ENCODE measurements at regions not wholly inside any gene's neighbourhood (a gene's known extent, or its start where the extent isn't known, plus 50 kb on each side); places are given as distances from the start of the nearest gene placed in this dataset.

DNA sequence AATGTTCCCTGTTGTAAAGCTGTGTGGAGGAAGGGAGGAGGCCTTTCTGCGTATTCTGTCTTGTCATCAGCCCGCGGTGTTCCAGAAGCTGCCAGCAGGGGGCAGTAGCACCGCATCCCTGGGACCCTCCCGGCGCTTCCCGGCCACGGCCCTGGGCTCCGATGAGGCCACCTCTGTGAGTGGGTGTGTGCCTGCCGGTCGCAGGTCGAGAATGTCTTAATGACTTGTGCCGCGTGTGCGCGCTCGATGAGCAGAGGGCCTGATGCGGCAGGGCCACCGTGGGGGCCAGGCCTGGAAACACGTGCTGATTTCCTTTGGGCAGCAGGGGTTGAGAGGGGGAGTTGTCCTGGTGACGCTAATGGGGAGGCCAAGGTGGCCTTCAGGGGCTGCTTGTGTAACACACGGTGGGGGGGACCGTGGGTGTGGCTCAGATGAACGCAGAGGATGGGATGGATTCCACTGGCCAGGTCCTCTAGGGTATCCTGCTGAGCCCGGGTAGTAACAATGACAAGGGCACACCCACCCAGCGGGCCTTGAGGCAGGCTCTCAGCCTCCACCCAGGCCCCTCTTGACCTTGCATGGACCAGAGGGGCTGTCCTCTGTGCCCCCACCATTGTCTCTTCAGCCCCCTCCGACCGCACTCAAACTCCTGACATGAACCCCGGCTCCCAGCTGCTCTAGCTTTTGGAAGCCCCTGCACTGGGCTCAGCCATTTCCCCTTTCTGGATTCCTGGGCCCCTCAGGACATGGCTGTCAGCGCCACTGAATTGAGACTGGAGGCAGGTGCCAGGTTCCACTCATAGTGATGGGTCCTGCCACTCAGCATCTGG lies 135.9 kb upstream of the PODXL start:
- Histone ChIP-seq H3K27ac (ENCODE audit: low read depth, low read length) (no peak overlapping the region), H3K9me3 (ENCODE audit: control insufficient read depth in 1 of 2, low read length in 2 of 2) (no peaks in the 10 kb centered on the region), H3K27me3 (ENCODE audit: insufficient read depth, low read length) (no peaks in the 10 kb centered on the region), H3K36me3 (ENCODE audit: insufficient read depth, low read length) (no peaks in the 10 kb centered on the region), H3K4me1 (ENCODE audit: insufficient read depth, low read length) (no peaks in the 10 kb centered on the region), H3K4me3 (ENCODE audit: low read length in 2 of 2) (no peak overlapping the region)
- H3K36me3 Mint-ChIP-seq, result no peaks in the 10 kb centered on the region
- H3K4me3 Mint-ChIP-seq, result no peak overlapping the region
- intact Hi-C loops (cut with micrococcal nuclease), result no loop called here
- H3K9me3 Mint-ChIP-seq, result no peaks in the 10 kb centered on the region
- no peak overlapping the region for H3K27ac Mint-ChIP-seq
- no peak for DNase-seq
- ChIA-PET POLR2A (ENCODE audit: partially characterized antibody) (no interaction called here), CTCF (ENCODE audit: partially characterized antibody) (interaction anchor here (0.9 to 4.5 kb wide), 4 partner anchors 8 to 12 kb away, joined by 3 to 29 read pairs (median 12); no protein-coding TSS in a partner anchor)
- H3K27me3 Mint-ChIP-seq, result peaks cover 16 to 32% of the 10 kb centered on the region in 2 donors
- peaks cover 0 to 9% (median 2%) of the 10 kb centered on the region in 4 donors for H3K4me1 Mint-ChIP-seq

DNA sequence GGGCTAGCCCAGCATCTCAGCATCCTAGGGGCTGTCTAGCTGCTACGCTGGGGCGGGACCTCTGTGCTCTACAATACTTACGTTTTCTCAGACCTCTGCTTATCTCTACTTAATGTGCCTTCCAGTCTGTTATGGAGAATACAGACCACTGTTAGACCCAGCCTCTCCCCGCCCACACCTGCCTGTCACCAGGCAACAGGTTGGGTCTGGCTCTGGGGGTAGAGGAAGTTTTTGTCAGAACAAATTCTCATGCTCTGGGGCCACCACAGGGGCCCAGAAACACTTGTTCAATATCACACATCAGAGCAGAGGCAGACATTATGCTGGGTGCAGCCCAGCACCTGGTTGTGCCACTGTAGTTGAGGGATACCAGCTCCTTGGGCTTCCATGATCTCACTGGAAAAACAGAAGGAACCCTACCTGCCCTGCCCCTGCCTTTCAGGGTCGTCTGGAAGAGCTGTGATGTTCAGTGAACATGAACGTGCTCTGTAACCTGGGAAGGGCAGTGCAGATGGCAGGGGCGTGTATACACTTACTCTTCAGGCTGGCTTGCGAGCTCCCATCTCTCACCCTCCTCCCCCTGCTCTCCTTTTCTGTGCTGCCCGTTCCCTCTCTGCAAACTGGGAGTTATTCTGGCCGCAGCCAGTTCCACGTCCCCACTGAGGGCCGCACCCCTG lies 135.2 kb upstream of the PODXL start:
- Mint-ChIP-seq H3K4me3 (no peak overlapping the region), H3K27me3 (peaks cover 16 to 36% of the 10 kb centered on the region in 2 donors), H3K9me3 (no peaks in the 10 kb centered on the region), H3K27ac (no peak overlapping the region), H3K4me1 (peaks cover 0 to 9% (median 2%) of the 10 kb centered on the region in 4 donors), H3K36me3 (no peaks in the 10 kb centered on the region)
- no peaks in the 10 kb centered on the region for H3K36me3 ChIP-seq (ENCODE audit: insufficient read depth, low read length)
- no peaks in the 10 kb centered on the region for H3K27me3 ChIP-seq (ENCODE audit: insufficient read depth, low read length)
- no peaks in the 10 kb centered on the region for H3K4me1 ChIP-seq (ENCODE audit: insufficient read depth, low read length)
- no peaks in the 10 kb centered on the region for H3K9me3 ChIP-seq (ENCODE audit: control insufficient read depth in 1 of 2, low read length in 2 of 2)
- H3K27ac ChIP-seq (ENCODE audit: low read depth, low read length), result no peak overlapping the region
- POLR2A ChIA-PET (ENCODE audit: partially characterized antibody), result no interaction called here
- H3K4me3 ChIP-seq (ENCODE audit: low read length in 2 of 2), result no peak overlapping the region
- CTCF ChIA-PET (ENCODE audit: partially characterized antibody), result interaction anchor here (0.9 to 4.5 kb wide), 4 partner anchors 9 to 357 kb away, joined by 3 to 29 read pairs (median 12); no protein-coding TSS in a partner anchor
- no peak for DNase-seq
- intact Hi-C loops (cut with micrococcal nuclease), result no loop called here

DNA sequence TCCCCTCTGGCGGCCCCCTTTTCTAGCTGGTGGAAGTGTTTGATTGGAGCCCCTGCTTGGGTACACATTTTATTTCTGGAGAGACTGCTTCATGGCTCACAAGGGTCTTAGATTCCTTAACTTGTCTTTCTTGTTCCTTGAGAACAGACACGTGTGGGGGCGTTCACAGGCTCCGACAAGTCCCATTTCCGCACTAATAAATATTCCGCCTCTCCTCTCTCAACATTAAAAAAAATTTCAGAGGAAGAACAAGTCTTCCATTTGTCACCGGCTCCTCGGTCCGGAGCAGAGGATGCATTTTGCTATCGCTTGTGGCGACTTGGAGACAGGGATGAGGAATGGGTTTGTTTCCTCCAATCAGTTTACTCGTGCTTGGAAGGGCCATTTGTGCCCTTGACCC lies 134.0 kb upstream of the PODXL start:
- DNase-seq, result no peak

GRCh38 chr7:131689662-131690234 lies 133.3 kb upstream of the PODXL start:
- no peak overlapping the region for H3K4me3 ChIP-seq (ENCODE audit: low read length in 2 of 2)
- H3K27me3 ChIP-seq (ENCODE audit: insufficient read depth, low read length), result no peaks in the 10 kb centered on the region
- no peaks in the 10 kb centered on the region for H3K4me1 ChIP-seq (ENCODE audit: insufficient read depth, low read length)
- no peaks in the 10 kb centered on the region for H3K36me3 ChIP-seq (ENCODE audit: insufficient read depth, low read length)
- POLR2A ChIA-PET (ENCODE audit: partially characterized antibody), result no interaction called here
- Mint-ChIP-seq H3K4me1 (peaks cover 0 to 9% (median 2%) of the 10 kb centered on the region in 4 donors), H3K27ac (no peak overlapping the region), H3K27me3 (peaks cover 26 to 49% of the 10 kb centered on the region in 2 donors), H3K36me3 (no peaks in the 10 kb centered on the region), H3K4me3 (no peak overlapping the region), H3K9me3 (no peaks in the 10 kb centered on the region)
- no peak for DNase-seq
- CTCF ChIA-PET (ENCODE audit: partially characterized antibody), result interaction anchor here (0.9 to 4.5 kb wide), 8 partner anchors 10 to 167 kb away, joined by 3 to 29 read pairs (median 4); no protein-coding TSS in a partner anchor
- H3K9me3 ChIP-seq (ENCODE audit: control insufficient read depth in 1 of 2, low read length in 2 of 2), result no peaks in the 10 kb centered on the region
- intact Hi-C loops (cut with micrococcal nuclease), result loop anchor here (5.0 kb wide), 1 partner anchor 893 kb away; no protein-coding TSS in a partner anchor
- H3K27ac ChIP-seq (ENCODE audit: low read depth, low read length), result no peak overlapping the region

More for the DNA sequence above, 134.0 kb upstream of the PODXL start:
- Mint-ChIP-seq H3K27ac (no peak overlapping the region), H3K27me3 (peaks cover 21 to 42% of the 10 kb centered on the region in 2 donors), H3K9me3 (no peaks in the 10 kb centered on the region), H3K4me3 (no peak overlapping the region), H3K4me1 (peaks cover 0 to 9% (median 2%) of the 10 kb centered on the region in 4 donors), H3K36me3 (no peaks in the 10 kb centered on the region)
- Histone ChIP-seq H3K4me1 (ENCODE audit: insufficient read depth, low read length) (no peaks in the 10 kb centered on the region), H3K27me3 (ENCODE audit: insufficient read depth, low read length) (no peaks in the 10 kb centered on the region), H3K27ac (ENCODE audit: low read depth, low read length) (no peak overlapping the region), H3K4me3 (ENCODE audit: low read length in 2 of 2) (no peak overlapping the region), H3K9me3 (ENCODE audit: control insufficient read depth in 1 of 2, low read length in 2 of 2) (no peaks in the 10 kb centered on the region), H3K36me3 (ENCODE audit: insufficient read depth, low read length) (no peaks in the 10 kb centered on the region)
- CTCF ChIA-PET (ENCODE audit: partially characterized antibody), result interaction anchor here (0.9 to 4.5 kb wide), 5 partner anchors 10 to 358 kb away, joined by 3 to 29 read pairs (median 5); no protein-coding TSS in a partner anchor
- POLR2A ChIA-PET (ENCODE audit: partially characterized antibody), result no interaction called here
- intact Hi-C loops (cut with micrococcal nuclease), result no loop called here

- no peaks in the 10 kb centered on the region for H3K9me3 Mint-ChIP-seq
- intact Hi-C loops (cut with micrococcal nuclease), result loop anchor here (5.0 kb wide), 1 partner anchor 893 kb away; no protein-coding TSS in a partner anchor
- Histone ChIP-seq H3K4me3 (ENCODE audit: low read length in 2 of 2) (no peak overlapping the region), H3K9me3 (ENCODE audit: control insufficient read depth in 1 of 2, low read length in 2 of 2) (no peaks in the 10 kb centered on the region), H3K4me1 (ENCODE audit: insufficient read depth, low read length) (no peaks in the 10 kb centered on the region), H3K36me3 (ENCODE audit: insufficient read depth, low read length) (no peaks in the 10 kb centered on the region), H3K27me3 (ENCODE audit: insufficient read depth, low read length) (no peaks in the 10 kb centered on the region), H3K27ac (ENCODE audit: low read depth, low read length) (no peak overlapping the region)
- ChIA-PET POLR2A (ENCODE audit: partially characterized antibody) (no interaction called here), CTCF (ENCODE audit: partially characterized antibody) (interaction anchor here (0.8 to 4.5 kb wide), 9 partner anchors 8 to 892 kb away, joined by 3 to 29 read pairs (median 3); no protein-coding TSS in a partner anchor)
- H3K36me3 Mint-ChIP-seq, result no peaks in the 10 kb centered on the region
- no peak overlapping the region for H3K4me3 Mint-ChIP-seq
- H3K27ac Mint-ChIP-seq, result no peak overlapping the region
- DNase-seq, result peak in 4 of 5 donors; percentile 32 to 37 (median 34)
- peaks cover 0 to 9% (median 2%) of the 10 kb centered on the region in 4 donors for H3K4me1 Mint-ChIP-seq
- peaks cover 26 to 47% of the 10 kb centered on the region in 2 donors for H3K27me3 Mint-ChIP-seq
These were observed 132.6 kb upstream of the PODXL start for GRCh38 chr7:131688738-131689661.

DNA sequence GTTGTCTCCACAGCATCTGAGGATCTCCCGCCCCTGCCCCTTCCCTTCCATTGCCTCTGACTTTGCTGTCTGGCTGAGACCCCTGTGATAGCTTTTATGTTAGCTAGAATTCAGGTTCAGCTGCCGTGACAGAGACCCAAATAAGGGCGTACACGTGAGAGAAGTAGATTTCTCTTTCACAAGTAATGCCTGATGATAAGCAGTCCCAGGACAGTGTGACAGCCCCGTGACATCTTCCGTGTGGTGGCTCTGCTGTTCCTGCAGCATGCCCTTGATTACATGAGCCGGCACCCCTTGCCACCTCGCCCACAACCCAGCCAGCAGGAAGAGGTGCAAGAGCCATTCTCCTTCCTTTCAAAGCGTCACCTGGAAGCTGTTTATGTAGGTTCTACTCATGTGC lies 130.9 kb upstream of the PODXL start:
- intact Hi-C loops (cut with micrococcal nuclease), result loop anchor here (5.0 kb wide), 1 partner anchor 895 kb away; no protein-coding TSS in a partner anchor
- H3K9me3 ChIP-seq (ENCODE audit: control insufficient read depth in 1 of 2, low read length in 2 of 2), result no peaks in the 10 kb centered on the region
- peaks cover 23 to 45% of the 10 kb centered on the region in 2 donors for H3K27me3 Mint-ChIP-seq
- H3K27me3 ChIP-seq (ENCODE audit: insufficient read depth, low read length), result no peaks in the 10 kb centered on the region
- no peak overlapping the region for H3K27ac ChIP-seq (ENCODE audit: low read depth, low read length)
- H3K4me1 ChIP-seq (ENCODE audit: insufficient read depth, low read length), result no peaks in the 10 kb centered on the region
- no peaks in the 10 kb centered on the region for H3K9me3 Mint-ChIP-seq
- ChIA-PET POLR2A (ENCODE audit: partially characterized antibody) (no interaction called here), CTCF (ENCODE audit: partially characterized antibody) (interaction anchor here (0.7 kb wide), 2 partner anchors 1350 to 1584 kb away, joined by 3 to 5 read pairs; no protein-coding TSS in a partner anchor)
- no peak overlapping the region for H3K4me3 Mint-ChIP-seq
- H3K4me3 ChIP-seq (ENCODE audit: low read length in 2 of 2), result no peak overlapping the region
- DNase-seq, result no peak
- H3K4me1 Mint-ChIP-seq, result peaks cover 0 to 7% (median 2%) of the 10 kb centered on the region in 4 donors
- H3K27ac Mint-ChIP-seq, result no peak overlapping the region
- no peaks in the 10 kb centered on the region for H3K36me3 ChIP-seq (ENCODE audit: insufficient read depth, low read length)
- no peaks in the 10 kb centered on the region for H3K36me3 Mint-ChIP-seq

All from CD4-positive, alpha-beta memory T cell (primary cell).